ENCODE measurements at regions not wholly inside any gene's neighbourhood (a gene's known extent, or its start where the extent isn't known, plus 50 kb on each side); places are given as distances from the start of the nearest gene placed in this dataset.
"Not testable (repeated sequence)": the region's sequence is repeated elsewhere in the genome, so short reads cannot be mapped to it uniquely, and the experiment has no call there.

DNA sequence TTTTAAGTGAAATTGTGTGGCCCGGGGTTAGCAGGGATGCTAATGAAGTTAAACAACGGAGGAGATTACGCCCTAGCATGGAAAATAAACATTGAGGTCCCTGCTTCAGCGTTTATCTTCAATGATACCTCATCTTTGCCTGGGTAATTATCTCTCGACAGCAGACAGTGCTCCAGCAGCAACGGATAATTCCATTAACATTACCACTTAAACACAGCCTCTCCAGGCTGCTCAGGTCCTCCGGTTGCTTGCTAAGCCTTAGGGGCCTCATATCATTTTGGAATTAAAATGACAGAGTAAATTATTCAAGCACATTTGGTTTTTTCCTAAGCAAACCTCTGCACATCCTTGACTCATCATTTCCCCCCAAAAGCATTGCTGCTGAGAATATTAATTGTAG is 281.5 kb upstream of the KLF3 start:
- DNase-seq (ENCODE audit: low read depth in 2 of 2), result no peak

DNA sequence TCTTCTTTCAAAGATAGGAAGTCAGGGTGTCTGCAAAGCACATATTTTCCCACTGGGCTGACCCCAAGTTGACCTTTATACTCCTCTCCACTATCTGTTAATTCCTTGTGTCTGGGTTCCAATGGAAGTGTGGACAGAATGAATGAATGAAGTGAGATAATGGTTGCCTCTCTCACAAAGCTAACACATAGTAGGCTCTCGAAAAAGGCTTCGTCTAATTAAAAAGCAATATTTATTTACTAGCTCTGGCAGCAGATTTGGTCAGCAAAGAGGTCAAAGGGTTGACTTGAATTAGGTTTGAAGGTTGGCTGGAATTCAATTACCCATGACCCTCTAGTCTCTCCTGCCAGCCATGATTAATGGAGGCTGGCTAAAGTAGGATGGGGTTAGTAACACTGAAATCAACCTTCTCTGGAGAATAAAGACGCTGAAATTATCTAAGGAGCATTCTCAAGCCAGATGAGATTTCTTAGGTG is 280.3 kb upstream of the KLF3 start:
- no peak for DNase-seq (ENCODE audit: low read depth in 2 of 2)

DNA sequence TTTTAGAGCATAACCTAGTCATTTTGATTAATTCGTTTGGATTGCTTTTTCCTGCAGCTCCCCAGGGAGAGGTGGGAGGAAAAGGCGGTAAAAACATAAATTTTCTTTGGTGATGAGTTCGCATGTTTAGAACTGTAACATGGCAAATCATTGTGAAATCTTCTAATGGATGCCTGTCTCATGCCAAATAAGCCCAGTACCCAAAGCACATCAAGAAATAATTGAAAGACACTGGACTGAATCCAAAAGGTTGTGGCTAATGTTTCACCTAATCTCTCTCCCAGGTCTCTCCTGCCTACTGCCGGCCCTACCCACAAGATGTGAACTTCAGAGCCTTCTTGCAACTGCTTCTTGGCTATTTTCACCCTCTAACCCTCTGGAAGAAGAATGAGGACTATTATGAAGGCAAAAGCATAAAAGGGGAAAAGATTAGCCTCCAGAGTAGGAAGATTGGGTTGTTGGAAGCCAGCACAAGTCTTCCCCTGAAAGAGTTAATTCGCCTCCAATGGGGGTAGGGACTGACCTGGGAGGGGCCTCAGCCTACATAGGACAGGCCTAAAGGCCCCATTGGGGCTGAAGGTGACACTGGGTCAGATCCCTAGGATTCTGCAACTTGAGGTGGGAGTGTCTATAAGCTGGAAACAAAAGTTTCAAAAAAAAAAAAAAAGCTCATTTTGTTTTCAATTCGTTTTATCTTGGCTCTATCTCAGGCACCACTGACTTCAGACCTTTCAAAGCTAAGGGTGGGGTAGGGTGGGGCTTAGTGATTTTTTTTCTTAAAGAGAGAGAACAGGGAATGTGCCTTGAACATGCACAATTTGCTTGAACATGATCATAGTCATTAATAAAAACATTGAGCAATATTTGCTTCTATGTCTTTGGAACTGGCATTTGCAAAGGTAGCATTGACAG is 278.6 kb upstream of the KLF3 start:
- DNase-seq (ENCODE audit: low read depth in 2 of 2), result no peak

DNA sequence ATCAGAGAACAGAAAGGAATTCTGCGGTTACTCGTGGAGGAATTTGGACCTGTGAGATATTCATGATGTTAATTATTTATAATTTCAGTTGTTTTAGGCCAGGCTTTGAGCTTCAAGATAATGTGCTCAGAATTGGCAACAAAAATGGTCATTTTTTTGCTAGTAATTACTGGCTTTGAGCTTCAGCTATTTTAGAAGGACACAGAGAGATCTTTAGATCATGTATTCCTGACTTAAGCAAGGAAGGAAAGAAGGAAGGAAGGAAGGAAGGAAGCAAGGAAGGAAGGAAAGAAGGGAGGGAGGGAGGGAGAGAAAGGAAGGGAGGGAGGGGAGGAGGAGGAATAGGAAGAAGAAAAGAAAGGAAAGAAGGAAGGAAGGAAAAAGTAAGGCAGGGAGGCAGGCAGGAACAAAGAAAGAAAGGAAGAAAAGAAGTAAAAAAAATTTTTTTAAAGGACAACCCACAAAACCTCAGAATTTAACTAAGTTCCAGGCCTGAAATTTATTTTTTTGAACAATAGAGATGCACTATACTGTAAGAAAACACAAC is 277.9 kb upstream of the KLF3 start:
- no peak for DNase-seq (ENCODE audit: low read depth in 2 of 2)

DNA sequence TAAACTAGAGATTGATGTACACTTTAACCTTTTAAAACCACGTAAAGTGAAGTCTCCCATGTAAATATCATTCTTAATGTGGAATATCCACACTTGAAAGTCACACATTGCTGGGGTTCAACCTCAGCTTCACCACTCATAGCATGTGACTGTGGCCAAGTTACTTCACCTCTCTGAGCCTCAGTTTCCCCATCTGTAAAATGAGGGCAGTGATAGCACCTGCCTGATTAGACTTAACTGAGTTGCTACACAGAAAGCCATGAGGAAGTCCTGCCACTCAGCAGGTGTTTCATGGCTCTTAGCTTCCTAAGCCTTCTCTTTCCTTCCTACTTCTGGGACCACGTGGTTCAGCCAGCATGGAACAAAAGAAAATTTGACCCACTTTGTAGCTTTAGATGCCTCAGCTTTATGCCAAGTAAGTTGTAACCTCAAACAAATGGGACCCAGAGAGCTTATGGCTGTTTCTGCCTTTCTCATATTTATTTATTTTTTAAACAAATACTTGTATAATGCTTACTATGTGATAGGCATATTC is 277.3 kb upstream of the KLF3 start:
- no peak for DNase-seq (ENCODE audit: low read depth in 2 of 2)

DNA sequence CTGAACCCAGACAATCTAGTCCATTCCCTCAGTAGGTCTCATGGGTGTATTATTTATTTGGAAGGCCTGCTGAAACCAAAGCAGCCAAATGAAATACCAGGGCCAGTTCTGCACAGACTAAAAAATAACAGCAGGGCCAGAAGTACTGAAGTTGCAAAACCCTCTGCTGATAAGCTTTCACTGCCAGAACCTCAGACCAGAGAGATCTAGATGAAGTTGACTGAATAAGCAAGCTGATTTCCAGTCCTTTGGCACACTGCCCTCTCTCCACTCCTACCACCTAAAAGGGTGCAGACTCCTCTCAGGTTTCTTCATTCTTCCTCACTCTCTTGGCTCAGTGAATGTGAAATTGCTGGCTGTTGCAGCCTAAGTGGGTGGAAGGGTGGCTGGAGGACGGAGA is 276.7 kb upstream of the KLF3 start:
- DNase-seq (ENCODE audit: low read depth in 2 of 2), result no peak

DNA sequence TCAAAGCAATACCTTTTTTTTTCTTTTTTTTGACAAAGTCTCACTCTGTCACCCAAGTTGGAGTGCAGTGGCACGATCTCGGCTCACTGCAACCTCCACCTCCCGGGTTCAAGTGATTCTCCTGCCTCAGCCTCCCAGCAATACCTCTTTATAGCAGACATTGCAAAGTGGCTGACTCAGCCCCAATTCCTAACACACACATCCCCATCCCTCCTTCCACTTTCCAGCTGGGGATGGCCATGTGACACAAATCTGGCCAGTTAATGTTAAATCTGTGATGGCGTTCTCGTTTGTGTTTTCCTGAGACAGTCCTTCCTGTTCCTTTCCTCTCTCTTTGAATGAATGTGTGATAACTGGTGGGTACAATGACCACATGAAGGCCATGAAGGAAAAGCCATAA is 276.2 kb upstream of the KLF3 start:
- no peak for DNase-seq (ENCODE audit: low read depth in 2 of 2)

DNA sequence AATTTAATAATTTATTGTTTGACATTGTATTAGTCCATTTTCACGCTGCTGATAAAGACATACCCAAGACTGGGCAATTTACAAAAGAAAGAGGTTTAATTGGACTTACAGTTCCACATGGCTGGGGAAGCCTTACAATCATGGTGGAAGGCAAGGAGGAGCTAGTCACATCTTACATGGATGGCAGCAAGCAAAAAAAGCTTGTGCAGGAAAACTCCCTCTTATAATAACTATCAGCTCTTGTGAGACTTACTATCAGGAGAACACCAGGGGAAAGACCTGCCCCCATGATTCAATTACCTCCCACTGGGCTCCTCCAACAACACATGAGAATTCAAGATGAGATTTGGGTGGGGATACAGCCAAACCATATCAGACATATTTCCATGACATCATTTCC is 275.1 kb upstream of the KLF3 start:
- not testable (repeated sequence) for DNase-seq (ENCODE audit: low read depth in 2 of 2)

DNA sequence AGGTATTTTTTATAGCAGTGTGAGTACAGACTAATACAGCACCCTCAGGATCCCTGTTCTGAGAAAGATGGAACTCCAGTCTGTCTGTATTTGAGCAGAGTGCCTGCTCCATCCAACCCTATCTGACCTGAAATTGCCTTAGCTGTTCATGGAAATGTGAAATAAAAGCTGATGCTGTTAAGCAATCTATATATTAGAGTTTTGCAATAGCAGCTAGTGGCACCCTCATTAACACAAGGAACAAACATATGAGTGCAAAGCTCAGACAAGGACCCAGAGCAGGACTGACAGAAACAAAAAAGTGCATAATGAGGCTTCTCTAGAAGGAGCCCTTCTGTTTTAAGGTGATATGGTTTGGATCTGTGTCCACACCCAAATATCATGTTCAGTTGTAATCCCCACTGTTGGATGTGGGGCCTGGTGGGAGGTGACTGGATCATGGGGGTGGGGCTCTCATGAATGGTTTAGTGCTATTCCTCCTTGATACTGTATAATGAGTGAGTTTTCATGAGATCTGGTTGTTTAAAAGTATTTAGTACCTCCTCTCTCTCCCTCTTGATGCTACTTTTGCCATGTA is 272.9 kb upstream of the KLF3 start:
- DNase-seq (ENCODE audit: low read depth in 2 of 2), result no peak

DNA sequence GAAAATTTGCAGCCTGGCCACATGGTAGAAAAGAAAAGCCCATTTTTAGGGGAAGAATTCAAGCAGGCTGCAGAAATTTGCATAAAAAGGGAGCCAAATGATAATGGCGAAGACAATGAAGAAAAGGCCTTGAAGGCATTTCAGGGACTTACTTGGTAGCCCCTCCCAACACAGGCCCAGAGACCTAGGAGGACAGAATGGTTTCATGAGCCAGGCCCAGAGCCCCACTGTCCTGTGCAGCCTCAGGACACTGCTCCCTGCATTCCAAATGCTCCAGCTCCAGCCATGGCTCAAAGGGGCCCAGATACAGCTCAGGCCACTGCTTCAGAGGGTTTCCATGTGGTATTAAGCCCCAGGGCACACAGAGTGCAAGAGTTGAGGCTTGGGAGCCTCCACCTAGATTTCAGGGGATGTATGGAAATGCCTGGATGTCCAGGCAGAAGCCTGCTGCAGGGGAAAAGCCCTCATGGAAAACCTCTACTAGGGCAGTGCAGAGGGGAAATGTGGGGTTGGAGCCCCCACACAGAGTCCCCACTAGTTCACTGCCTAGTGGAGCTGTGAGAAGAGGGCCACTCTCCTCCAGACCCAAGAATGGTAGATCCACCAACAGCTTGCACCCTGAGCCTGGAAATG is 271.7 kb upstream of the KLF3 start:
- DNase-seq (ENCODE audit: low read depth in 2 of 2), result no peak

DNA sequence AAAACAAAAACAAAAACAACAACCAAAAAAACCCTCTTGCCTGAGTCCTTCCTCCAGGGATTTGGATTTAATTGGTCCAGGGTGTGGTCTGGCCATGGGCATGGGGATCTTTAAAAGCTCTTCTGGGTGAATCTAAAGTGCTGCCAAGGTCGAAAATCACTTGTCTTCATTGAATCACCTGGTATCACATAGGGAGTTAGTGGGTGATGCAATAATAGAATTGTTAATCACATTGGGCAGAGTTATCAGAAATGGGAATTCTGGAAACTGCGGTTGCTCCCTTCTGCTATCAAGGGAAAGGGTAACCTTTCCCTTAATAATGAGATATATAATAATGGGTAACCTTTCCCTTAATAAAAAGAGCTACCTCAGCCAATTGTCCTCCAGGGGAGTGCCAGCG is 267.9 kb upstream of the KLF3 start:
- no peak for DNase-seq (ENCODE audit: low read depth in 2 of 2)

DNA sequence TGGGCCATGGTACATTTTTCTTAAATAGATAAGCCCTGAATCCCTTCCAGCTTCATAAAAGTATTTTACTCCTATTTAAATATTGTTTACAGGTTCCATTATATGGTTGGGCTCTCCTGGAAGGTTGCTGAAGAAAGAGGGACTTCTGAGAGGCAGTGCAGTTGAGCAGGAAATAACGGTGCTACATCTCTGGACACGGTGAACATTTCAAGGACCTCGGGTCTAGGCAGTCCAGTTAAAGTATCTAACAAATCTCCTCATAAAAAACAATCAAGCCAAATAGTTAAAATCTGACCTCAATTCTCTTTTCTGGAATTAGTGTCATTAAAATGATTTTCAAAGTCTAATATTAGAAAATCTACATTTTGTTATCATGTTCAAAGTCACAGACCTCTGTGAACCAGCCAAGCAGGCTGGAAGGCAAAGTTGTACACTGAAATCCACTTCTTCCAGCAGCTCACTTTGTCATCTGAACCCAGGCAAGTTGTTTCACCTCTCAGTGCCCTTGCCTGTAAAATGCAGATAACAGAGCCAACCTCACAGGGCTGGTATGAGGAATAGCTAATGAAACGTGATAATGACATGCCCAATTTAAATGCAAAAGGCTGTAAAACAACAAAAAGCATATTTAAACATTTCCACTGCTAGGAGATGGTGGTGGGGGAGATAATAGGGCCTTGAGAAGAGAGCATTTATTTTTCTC is 267.0 kb upstream of the KLF3 start:
- no peak for DNase-seq (ENCODE audit: low read depth in 2 of 2)

DNA sequence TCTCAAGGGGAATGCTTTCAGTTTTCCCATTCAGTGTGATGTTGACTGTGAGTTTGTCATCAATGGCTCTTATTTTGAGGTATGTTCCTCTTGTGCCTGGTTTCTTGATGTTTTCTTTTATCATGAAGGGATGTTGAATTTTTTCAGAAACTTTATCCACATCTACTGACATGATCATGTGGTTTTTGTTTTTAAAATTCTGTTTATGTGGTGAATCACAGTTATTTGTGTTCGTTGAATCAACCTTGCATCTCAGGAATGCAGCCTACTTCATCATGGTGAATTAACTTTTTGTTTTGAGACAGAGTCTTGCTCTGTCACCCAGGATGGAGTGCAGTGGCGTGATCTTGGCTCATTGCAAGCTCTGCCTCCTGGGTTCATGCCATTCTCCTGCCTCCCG is 263.1 kb upstream of the KLF3 start:
- no peak for DNase-seq (ENCODE audit: low read depth in 2 of 2)

DNA sequence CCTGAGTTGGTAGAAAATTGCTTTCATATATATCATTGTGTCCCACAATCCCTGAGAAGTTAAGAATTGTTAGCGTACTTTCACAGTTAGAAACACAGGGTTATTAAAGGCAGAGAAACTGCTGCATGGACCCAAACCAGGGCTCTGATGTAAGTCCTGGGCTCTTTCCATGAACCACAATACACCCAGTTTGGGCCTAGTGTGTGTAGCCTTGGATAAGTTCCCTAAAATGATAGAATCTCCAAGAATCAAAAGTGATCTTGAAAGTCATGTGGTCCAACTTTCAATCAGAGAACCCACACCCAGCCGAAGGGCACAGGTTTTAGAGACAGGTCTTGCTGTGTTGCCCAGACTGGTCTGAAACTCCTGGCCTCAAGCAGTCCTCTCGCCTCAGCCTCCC is 257.8 kb upstream of the KLF3 start:
- DNase-seq (ENCODE audit: low read depth in 2 of 2), result no peak

DNA sequence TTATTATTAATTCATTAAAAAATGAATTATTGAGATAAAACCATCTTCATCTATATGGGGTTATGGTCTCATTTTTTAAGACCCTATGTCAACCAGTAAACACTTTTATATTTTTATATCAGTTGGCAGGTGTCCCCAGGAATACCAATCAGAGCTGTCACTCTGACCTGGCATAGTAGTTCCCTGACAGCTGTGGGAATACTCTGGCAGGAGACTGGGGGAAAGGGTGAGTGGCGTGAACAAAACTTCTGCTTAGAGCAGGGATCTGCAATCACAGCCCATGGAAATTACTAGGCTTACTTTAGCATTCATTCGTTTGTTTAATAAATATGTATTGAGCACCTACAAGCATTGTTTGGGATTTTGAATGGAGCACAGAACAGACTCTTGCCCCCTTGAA is 254.1 kb upstream of the KLF3 start:
- DNase-seq (ENCODE audit: low read depth in 2 of 2), result no peak

DNA sequence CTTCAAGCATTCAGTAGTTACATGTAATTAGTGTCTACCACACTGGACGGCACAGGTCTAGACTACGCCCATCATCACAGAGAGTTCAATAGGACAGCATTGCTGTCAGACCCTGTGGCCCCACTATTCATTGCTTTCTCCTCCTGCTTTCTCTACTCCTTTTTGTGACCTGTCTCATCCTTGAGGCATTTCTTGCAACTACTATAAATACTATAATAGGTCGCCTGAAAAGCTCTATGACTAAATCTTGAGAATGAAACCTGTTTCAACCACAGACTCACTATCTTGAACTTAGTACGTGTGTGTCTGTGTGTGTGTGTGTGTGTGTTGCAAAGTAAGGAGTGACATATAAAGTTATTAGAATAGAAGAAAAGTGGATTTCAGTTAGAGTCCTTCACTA is 252.9 kb upstream of the KLF3 start:
- DNase-seq (ENCODE audit: low read depth in 2 of 2), result no peak

DNA sequence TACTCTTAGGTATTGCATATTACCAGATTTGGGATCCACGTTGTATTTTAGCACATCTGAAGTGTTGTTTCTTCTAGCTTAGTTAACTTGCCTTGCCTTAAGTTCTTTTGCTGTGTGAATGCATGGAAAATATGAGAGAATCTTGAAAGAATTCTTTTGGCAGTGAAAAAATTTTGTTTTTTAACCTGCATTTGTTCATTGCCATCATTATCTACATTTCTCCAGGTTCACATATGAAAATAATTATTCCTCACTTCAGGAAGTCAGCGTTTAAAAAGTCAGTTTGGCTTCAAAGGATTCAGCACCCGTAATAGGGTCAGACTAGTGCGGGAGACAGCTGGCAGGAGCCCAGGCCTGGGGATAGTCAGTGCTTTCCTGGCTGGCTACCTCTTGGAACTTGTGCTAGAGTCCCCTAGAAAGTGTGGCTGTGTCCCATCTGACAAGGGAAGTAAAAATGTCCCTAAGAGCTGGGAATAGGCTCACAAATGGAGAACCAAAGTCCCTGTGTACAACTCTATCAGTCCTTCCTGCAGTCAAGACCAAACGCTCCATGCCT is 251.9 kb upstream of the KLF3 start:
- no peak for DNase-seq (ENCODE audit: low read depth in 2 of 2)

DNA sequence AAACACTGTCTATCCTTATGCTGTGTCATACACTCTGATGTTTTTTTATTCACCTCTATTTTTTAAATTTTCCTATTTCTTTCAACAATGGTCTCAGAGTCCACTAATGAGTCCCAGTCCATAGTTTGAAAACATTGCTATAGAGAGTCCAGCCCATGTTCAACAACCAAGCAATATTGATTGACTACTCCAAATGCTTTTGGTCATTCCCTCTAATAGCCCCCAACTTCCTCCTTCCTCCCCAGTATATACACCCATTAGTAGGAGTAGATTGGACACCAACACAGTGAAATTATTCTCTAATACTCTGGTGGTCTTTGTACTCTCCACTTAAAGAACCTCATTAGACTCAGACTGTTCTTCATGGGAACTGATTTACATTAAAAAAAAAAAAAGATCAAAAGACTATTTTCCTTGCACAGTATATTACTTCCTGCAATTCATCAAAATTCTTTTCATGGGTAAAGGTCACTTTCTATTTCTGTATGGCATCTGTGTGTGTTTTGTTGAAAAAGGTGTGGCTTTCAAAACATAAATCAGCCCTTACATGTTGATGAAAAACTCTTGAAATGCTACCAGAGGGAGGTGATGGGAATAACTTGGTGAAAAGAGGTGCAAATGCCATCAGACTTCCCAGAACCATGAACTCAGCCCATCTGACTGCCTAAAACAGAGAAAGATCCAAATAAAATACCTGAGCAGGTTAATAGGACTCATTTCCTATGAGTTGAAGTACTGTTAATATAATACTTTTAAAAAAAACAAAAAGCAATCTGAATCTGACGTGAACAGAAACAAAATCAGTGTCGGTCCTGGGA is 250.3 kb upstream of the KLF3 start:
- DNase-seq (ENCODE audit: low read depth in 2 of 2), result no peak

DNA sequence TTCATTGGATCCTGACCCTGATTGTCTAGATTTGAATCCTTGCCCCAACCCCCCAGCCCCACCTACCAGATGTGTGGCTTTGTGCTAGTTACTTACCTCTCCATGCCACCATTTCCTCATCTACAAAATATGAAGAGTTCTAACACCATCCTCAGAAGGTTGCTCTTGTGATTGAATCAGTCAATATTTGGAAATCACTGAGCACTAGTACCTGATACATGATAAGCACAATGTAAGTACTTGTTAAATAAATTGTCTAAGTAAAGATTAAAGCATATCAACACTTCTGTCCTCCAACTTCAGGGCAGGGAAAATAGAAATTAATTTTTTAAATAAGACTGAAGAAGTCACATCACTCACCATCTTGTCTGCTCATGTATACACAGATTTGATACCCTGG is 249.6 kb upstream of the KLF3 start:
- DNase-seq (ENCODE audit: low read depth in 2 of 2), result no peak

DNA sequence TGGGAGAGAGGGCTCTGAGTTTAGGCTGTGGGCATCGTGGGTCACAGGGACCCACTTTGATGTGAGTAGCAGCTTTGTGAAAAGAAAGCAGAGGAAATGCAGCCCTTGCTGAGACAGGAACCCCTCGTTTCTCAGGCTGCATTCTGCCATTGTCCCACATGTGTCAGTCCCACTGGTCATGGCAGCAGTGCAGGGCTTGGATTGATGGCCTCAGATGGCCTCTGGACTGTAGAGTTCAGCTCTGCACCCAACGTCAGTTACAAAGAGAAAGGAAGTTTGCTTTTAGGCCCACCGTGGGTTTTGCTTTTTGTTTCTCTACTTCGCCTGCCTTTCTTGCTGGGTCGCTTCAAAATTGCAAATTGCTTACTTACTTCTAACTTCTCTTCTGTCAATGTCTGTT is 248.3 kb upstream of the KLF3 start:
- DNase-seq (ENCODE audit: low read depth in 2 of 2), result no peak

All from activated CD4-positive, alpha-beta T cell treated with anti-CD3 and anti-CD28 coated beads for 24 hours (primary cell).